ENCODE measurements at regions not wholly inside any gene's neighbourhood (a gene's known extent, or its start where the extent isn't known, plus 50 kb on each side); places are given as distances from the start of the nearest gene placed in this dataset.
"Not testable (repeated sequence)": the region's sequence is repeated elsewhere in the genome, so short reads cannot be mapped to it uniquely, and the experiment has no call there.

DNA sequence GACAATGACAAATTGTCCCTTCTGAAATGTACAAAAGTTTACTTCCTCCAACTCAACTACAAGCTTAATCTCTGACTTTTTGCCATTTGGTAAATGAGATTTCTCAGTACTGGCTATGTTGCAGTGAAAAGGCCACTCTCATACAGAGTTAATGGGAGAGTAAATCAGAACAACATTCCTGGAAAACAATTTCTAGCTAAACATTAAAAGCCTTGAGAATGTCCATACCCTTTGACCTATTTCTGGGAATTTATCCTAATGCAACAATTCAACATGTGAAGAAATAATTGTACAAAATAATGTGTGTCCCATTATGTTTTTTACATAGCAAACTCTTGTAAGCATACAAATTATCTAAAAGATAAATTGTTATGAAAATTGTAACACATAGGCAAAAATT, 56.3 kb upstream of the SPEF2 start:
- Histone ChIP-seq H3K9me3 (ENCODE audit: control insufficient read depth, low read length) (peaks cover 9% of the 10 kb centered on the region), H3K4me3 (ENCODE audit: insufficient read depth, low read depth, low read length, poor library complexity, severe bottlenecking) (no peak overlapping the region), H3K27me3 (replicated peaks; ENCODE audit: control insufficient read depth, insufficient read depth, low read length, poor library complexity, severe bottlenecking) (no peaks in the 10 kb centered on the region), H3K27ac (ENCODE audit: insufficient read depth, low read length, poor library complexity, severe bottlenecking) (no peak overlapping the region), H3K36me3 (ENCODE audit: control insufficient read depth, insufficient read depth, low read length) (no peaks in the 10 kb centered on the region), H3K4me1 (ENCODE audit: control insufficient read depth, insufficient read depth, low read length, poor library complexity, severe bottlenecking) (no peaks in the 10 kb centered on the region)
- DNase-seq: no peak

DNA sequence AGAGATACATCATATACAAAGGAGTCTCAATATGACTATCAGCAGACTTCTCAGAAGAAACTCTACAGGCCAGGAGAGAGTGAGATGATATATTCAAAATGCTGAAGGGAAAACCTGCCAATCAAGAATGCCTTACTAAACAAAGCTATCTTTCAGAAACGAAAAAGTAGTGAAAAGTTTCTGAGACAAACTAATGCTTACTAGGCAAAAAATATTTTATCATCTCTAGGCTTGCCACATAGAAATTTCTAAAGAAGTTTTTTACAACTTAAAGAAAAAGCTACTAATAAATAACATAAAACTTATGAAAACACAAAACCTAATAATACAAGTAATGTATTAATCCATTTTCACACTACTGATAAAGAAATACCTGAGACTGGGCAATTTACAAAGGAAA, 59.9 kb upstream of the SPEF2 start:
- peaks cover 12% of the 10 kb centered on the region for H3K9me3 ChIP-seq (ENCODE audit: control insufficient read depth, low read length)
- H3K27ac ChIP-seq (ENCODE audit: insufficient read depth, low read length, poor library complexity, severe bottlenecking): no peak overlapping the region
- H3K36me3 ChIP-seq (ENCODE audit: control insufficient read depth, insufficient read depth, low read length): no peaks in the 10 kb centered on the region
- no peak for DNase-seq
- H3K27me3 ChIP-seq (replicated peaks; ENCODE audit: control insufficient read depth, insufficient read depth, low read length, poor library complexity, severe bottlenecking): no peaks in the 10 kb centered on the region
- no peaks in the 10 kb centered on the region for H3K4me1 ChIP-seq (ENCODE audit: control insufficient read depth, insufficient read depth, low read length, poor library complexity, severe bottlenecking)
- no peak overlapping the region for H3K4me3 ChIP-seq (ENCODE audit: insufficient read depth, low read depth, low read length, poor library complexity, severe bottlenecking)

GRCh38 chr5:35557199-35557598, 60.5 kb upstream of the SPEF2 start:
- Histone ChIP-seq H3K4me3 (ENCODE audit: insufficient read depth, low read depth, low read length, poor library complexity, severe bottlenecking) (no peak overlapping the region), H3K4me1 (ENCODE audit: control insufficient read depth, insufficient read depth, low read length, poor library complexity, severe bottlenecking) (no peaks in the 10 kb centered on the region), H3K27ac (ENCODE audit: insufficient read depth, low read length, poor library complexity, severe bottlenecking) (no peak overlapping the region), H3K36me3 (ENCODE audit: control insufficient read depth, insufficient read depth, low read length) (no peaks in the 10 kb centered on the region), H3K9me3 (ENCODE audit: control insufficient read depth, low read length) (peaks cover 12% of the 10 kb centered on the region), H3K27me3 (replicated peaks; ENCODE audit: control insufficient read depth, insufficient read depth, low read length, poor library complexity, severe bottlenecking) (no peaks in the 10 kb centered on the region)
- DNase-seq: no peak

GRCh38 chr5:35554016-35554415, 63.6 kb upstream of the SPEF2 start:
- H3K27me3 ChIP-seq (replicated peaks; ENCODE audit: control insufficient read depth, insufficient read depth, low read length, poor library complexity, severe bottlenecking): no peaks in the 10 kb centered on the region
- H3K4me3 ChIP-seq (ENCODE audit: insufficient read depth, low read depth, low read length, poor library complexity, severe bottlenecking): no peak overlapping the region
- H3K36me3 ChIP-seq (ENCODE audit: control insufficient read depth, insufficient read depth, low read length): no peaks in the 10 kb centered on the region
- H3K9me3 ChIP-seq (ENCODE audit: control insufficient read depth, low read length): peaks cover 12% of the 10 kb centered on the region
- no peak overlapping the region for H3K27ac ChIP-seq (ENCODE audit: insufficient read depth, low read length, poor library complexity, severe bottlenecking)
- DNase-seq: no peak
- no peaks in the 10 kb centered on the region for H3K4me1 ChIP-seq (ENCODE audit: control insufficient read depth, insufficient read depth, low read length, poor library complexity, severe bottlenecking)

DNA sequence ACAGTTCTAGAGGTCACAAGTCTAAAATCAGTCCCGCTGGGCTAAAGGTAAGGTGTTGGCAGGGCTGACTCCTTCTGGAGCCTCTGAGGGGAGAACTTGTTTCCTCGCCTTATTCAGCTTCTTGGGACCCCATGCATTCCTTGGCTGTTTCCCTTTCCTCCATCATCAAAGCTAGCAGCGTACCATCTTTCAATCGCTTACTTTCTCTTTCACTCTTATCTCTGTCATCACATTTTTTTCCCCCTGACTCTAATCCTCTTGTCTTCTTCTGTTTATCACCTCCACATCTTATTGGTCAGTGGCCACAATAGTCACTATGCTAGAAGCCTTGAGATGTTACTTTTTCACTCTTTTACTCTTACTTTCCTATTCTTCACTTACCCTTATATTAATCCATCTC, 72.5 kb upstream of the SPEF2 start:
- Histone ChIP-seq H3K36me3 (ENCODE audit: control insufficient read depth, insufficient read depth, low read length) (no peaks in the 10 kb centered on the region), H3K4me1 (ENCODE audit: control insufficient read depth, insufficient read depth, low read length, poor library complexity, severe bottlenecking) (no peaks in the 10 kb centered on the region), H3K4me3 (ENCODE audit: insufficient read depth, low read depth, low read length, poor library complexity, severe bottlenecking) (no peak overlapping the region), H3K27me3 (replicated peaks; ENCODE audit: control insufficient read depth, insufficient read depth, low read length, poor library complexity, severe bottlenecking) (no peaks in the 10 kb centered on the region), H3K27ac (ENCODE audit: insufficient read depth, low read length, poor library complexity, severe bottlenecking) (no peak overlapping the region), H3K9me3 (ENCODE audit: control insufficient read depth, low read length) (no peaks in the 10 kb centered on the region)
- DNase-seq: no peak

- Histone ChIP-seq H3K4me1 (ENCODE audit: control insufficient read depth, insufficient read depth, low read length, poor library complexity, severe bottlenecking) (no peaks in the 10 kb centered on the region), H3K9me3 (ENCODE audit: control insufficient read depth, low read length) (no peaks in the 10 kb centered on the region), H3K27me3 (replicated peaks; ENCODE audit: control insufficient read depth, insufficient read depth, low read length, poor library complexity, severe bottlenecking) (no peaks in the 10 kb centered on the region), H3K27ac (ENCODE audit: insufficient read depth, low read length, poor library complexity, severe bottlenecking) (no peak overlapping the region), H3K4me3 (ENCODE audit: insufficient read depth, low read depth, low read length, poor library complexity, severe bottlenecking) (no peak overlapping the region), H3K36me3 (ENCODE audit: control insufficient read depth, insufficient read depth, low read length) (no peaks in the 10 kb centered on the region)
- DNase-seq: no peak
Observed at GRCh38 chr5:35543408-35543807, 74.3 kb upstream of the SPEF2 start.

- Histone ChIP-seq H3K27me3 (replicated peaks; ENCODE audit: control insufficient read depth, insufficient read depth, low read length, poor library complexity, severe bottlenecking) (no peaks in the 10 kb centered on the region), H3K27ac (ENCODE audit: insufficient read depth, low read length, poor library complexity, severe bottlenecking) (no peak overlapping the region), H3K9me3 (ENCODE audit: control insufficient read depth, low read length) (no peaks in the 10 kb centered on the region), H3K4me3 (ENCODE audit: insufficient read depth, low read depth, low read length, poor library complexity, severe bottlenecking) (no peak overlapping the region), H3K4me1 (ENCODE audit: control insufficient read depth, insufficient read depth, low read length, poor library complexity, severe bottlenecking) (no peaks in the 10 kb centered on the region), H3K36me3 (ENCODE audit: control insufficient read depth, insufficient read depth, low read length) (no peaks in the 10 kb centered on the region)
- no peak for DNase-seq
Observed at GRCh38 chr5:35540002-35540401, 77.7 kb upstream of the SPEF2 start.

GRCh38 chr5:35538198-35538931, 79.3 kb upstream of the SPEF2 start:
- Histone ChIP-seq H3K4me3 (ENCODE audit: insufficient read depth, low read depth, low read length, poor library complexity, severe bottlenecking) (no peak overlapping the region), H3K4me1 (ENCODE audit: control insufficient read depth, insufficient read depth, low read length, poor library complexity, severe bottlenecking) (no peaks in the 10 kb centered on the region), H3K36me3 (ENCODE audit: control insufficient read depth, insufficient read depth, low read length) (no peaks in the 10 kb centered on the region), H3K27me3 (replicated peaks; ENCODE audit: control insufficient read depth, insufficient read depth, low read length, poor library complexity, severe bottlenecking) (no peaks in the 10 kb centered on the region), H3K9me3 (ENCODE audit: control insufficient read depth, low read length) (no peaks in the 10 kb centered on the region), H3K27ac (ENCODE audit: insufficient read depth, low read length, poor library complexity, severe bottlenecking) (no peak overlapping the region)
- no peak for DNase-seq

- Histone ChIP-seq H3K27me3 (replicated peaks; ENCODE audit: control insufficient read depth, insufficient read depth, low read length, poor library complexity, severe bottlenecking) (no peaks in the 10 kb centered on the region), H3K4me3 (ENCODE audit: insufficient read depth, low read depth, low read length, poor library complexity, severe bottlenecking) (no peak overlapping the region), H3K4me1 (ENCODE audit: control insufficient read depth, insufficient read depth, low read length, poor library complexity, severe bottlenecking) (no peaks in the 10 kb centered on the region), H3K27ac (ENCODE audit: insufficient read depth, low read length, poor library complexity, severe bottlenecking) (no peak overlapping the region), H3K36me3 (ENCODE audit: control insufficient read depth, insufficient read depth, low read length) (no peaks in the 10 kb centered on the region), H3K9me3 (ENCODE audit: control insufficient read depth, low read length) (no peaks in the 10 kb centered on the region)
- DNase-seq: no peak
Observed at GRCh38 chr5:35533156-35533555, 84.5 kb upstream of the SPEF2 start.

DNA sequence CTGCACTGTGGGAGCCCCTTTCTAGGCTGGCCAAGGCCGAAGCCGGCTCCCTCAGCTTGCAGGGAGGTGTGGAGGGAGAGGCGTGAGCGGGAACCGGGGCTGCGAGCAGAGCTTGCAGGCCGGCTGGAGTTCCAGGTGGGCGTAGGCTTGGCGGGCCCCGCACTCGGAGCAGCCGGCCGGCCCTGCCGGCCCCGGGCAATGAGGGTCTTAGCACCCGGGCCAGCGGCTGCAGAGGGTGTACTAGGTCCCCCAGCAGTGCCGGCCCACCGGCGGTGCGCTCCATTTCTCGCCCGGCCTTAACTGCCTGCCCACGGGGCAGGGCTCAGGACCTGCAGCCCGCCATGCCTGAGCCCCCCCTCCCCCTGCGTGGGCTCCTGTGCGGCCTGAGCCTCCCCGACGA, 86.1 kb upstream of the SPEF2 start:
- not testable (repeated sequence) for H3K27ac ChIP-seq (ENCODE audit: insufficient read depth, low read length, poor library complexity, severe bottlenecking); H3K4me1 ChIP-seq (ENCODE audit: control insufficient read depth, insufficient read depth, low read length, poor library complexity, severe bottlenecking); H3K27me3 ChIP-seq (replicated peaks; ENCODE audit: control insufficient read depth, insufficient read depth, low read length, poor library complexity, severe bottlenecking); H3K9me3 ChIP-seq (ENCODE audit: control insufficient read depth, low read length); DNase-seq; H3K36me3 ChIP-seq (ENCODE audit: control insufficient read depth, insufficient read depth, low read length); H3K4me3 ChIP-seq (ENCODE audit: insufficient read depth, low read depth, low read length, poor library complexity, severe bottlenecking)
